IMR-90 (cell line): ENCODE measurements at regions not wholly inside any gene's neighbourhood (a gene's known extent, or its start where the extent isn't known, plus 50 kb on each side); places are given as distances from the start of the nearest gene placed in this dataset.

ENCODE experiments used
- MAZ ChIP-seq: IDR thresholded peaks from 2 replicates; pipeline ENCODE4 v1.6.1; 2012; ENCODE audit warnings: low read depth, mild to moderate bottlenecking, low read length, improper control_type of control experiment, moderate library complexity, borderline replicate concordance
- POLR2A ChIP-seq: IDR thresholded peaks from 2 replicates; pipeline ENCODE4 v1.6.1; 2012; ENCODE audit warnings: mild to moderate bottlenecking, low read depth, low read length
- TF ChIP-seq, protein P1 (sequence below): conservative IDR thresholded peaks from 2 replicates; pipeline ENCODE4 v1.5.1; 2012; ENCODE audit warnings: mild to moderate bottlenecking, low read depth, low read length, improper control_type of control experiment

DNA sequence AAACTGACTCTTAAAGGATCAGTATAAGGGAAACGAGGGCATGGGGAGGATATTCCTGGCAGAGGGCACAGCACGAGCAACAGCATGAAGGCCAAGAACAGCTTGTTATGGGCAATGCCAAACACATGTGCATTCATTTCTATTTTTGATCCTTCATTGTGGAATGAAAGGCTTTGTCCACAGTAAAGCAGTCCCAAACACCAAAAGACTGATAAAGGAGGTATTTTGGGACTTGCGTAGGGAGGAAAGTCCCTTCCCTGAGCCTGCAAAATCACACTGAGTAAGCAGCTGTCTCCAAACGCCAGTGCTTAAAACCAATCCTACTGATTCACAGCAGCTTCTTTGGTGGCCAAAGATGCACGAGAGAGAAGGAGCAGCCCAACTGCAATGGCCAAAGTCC lies 138.2 kb downstream of the UNC5CL start:
- TF ChIP-seq, protein P1, sequence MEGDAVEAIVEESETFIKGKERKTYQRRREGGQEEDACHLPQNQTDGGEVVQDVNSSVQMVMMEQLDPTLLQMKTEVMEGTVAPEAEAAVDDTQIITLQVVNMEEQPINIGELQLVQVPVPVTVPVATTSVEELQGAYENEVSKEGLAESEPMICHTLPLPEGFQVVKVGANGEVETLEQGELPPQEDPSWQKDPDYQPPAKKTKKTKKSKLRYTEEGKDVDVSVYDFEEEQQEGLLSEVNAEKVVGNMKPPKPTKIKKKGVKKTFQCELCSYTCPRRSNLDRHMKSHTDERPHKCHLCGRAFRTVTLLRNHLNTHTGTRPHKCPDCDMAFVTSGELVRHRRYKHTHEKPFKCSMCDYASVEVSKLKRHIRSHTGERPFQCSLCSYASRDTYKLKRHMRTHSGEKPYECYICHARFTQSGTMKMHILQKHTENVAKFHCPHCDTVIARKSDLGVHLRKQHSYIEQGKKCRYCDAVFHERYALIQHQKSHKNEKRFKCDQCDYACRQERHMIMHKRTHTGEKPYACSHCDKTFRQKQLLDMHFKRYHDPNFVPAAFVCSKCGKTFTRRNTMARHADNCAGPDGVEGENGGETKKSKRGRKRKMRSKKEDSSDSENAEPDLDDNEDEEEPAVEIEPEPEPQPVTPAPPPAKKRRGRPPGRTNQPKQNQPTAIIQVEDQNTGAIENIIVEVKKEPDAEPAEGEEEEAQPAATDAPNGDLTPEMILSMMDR, result no peak
- TF ChIP-seq POLR2A (no peak), MAZ (no peak)
